OCI-LY1 (cell line): ENCODE measurements at regions not wholly inside any gene's neighbourhood (a gene's known extent, or its start where the extent isn't known, plus 50 kb on each side); places are given as distances from the start of the nearest gene placed in this dataset.

ENCODE experiments used
- H2AFZ ChIP-seq: fragments of 200-600 bp; sonication (generic), shearing (Covaris generic); 2 replicates; pipeline ENCODE4 v1.6.0; 2014; ENCODE audit warnings: antibody characterized with exemption, mild to moderate bottlenecking, low read length
- H3F3A ChIP-seq: fragments of 200-600 bp; sonication (generic), shearing (Covaris generic); 2 replicates; pipeline ENCODE4 v1.6.0; 2014; ENCODE audit warnings: mild to moderate bottlenecking, antibody characterized with exemption, low read length, moderate library complexity; ENCODE audit not compliant: insufficient read depth
- H3K27ac ChIP-seq: fragments of 200-600 bp; sonication (generic); 2 replicates; pipeline ENCODE4 v1.5.1; 2014; ENCODE audit warnings: low read length, mixed run types, mild to moderate bottlenecking, low read depth; ENCODE audit not compliant: poor library complexity, severe bottlenecking
- H3K27me3 ChIP-seq: fragments of 200-600 bp; sonication (generic); 2 replicates; pipeline ENCODE4 v1.6.0; 2014; ENCODE audit warnings: antibody characterized with exemption, mild to moderate bottlenecking, low read length, moderate library complexity; ENCODE audit not compliant: insufficient read depth
- H3K36me3 ChIP-seq: fragments of 200-600 bp; sonication (generic); 2 replicates; pipeline ENCODE4 v1.6.1; 2014; ENCODE audit warnings: mild to moderate bottlenecking, antibody characterized with exemption, low read length, moderate library complexity, mixed read lengths; ENCODE audit not compliant: insufficient read depth
- H3K4me1 ChIP-seq: fragments of 200-600 bp; sonication (generic); 2 replicates; pipeline ENCODE4 v1.5.1; 2014; ENCODE audit warnings: mild to moderate bottlenecking, low read length, moderate library complexity; ENCODE audit not compliant: insufficient read depth, severe bottlenecking
- H3K4me2 ChIP-seq: fragments of 200-600 bp; sonication (generic), shearing (Covaris generic); 2 replicates; pipeline ENCODE4 v1.6.1; 2014; ENCODE audit warnings: low read length
- H3K4me3 ChIP-seq: fragments of 200-600 bp; sonication (generic); 2 replicates; pipeline ENCODE4 v1.5.1; 2014; ENCODE audit warnings: low read length, low read depth, mild to moderate bottlenecking, mixed read lengths; ENCODE audit not compliant: poor library complexity, severe bottlenecking
- H3K79me2 ChIP-seq: fragments of 200-600 bp; shearing (Covaris generic); 2 replicates; pipeline ENCODE4 v1.6.1; 2016; ENCODE audit warnings: mixed run types, low read length, mixed read lengths; ENCODE audit not compliant: insufficient read depth
- H3K9ac ChIP-seq: fragments of 200-600 bp; sonication (generic), shearing (Covaris generic); 2 replicates; pipeline ENCODE4 v1.6.1; 2014; ENCODE audit warnings: mild to moderate bottlenecking, low read length, mixed read lengths
- H3K9me2 ChIP-seq: fragments of 200-600 bp; sonication (generic), shearing (Covaris generic); 2 replicates; pipeline ENCODE4 v1.6.1; 2014; ENCODE audit warnings: low read depth, mild to moderate bottlenecking, low read length, mixed read lengths
- H3K9me3 ChIP-seq: fragments of 200-600 bp; shearing (Covaris generic); 2 replicates; pipeline ENCODE4 v1.6.1; 2014; ENCODE audit warnings: low read length, mixed read lengths
- H4K20me1 ChIP-seq: fragments of 200-600 bp; sonication (generic), shearing (Covaris generic); 2 replicates; pipeline ENCODE4 v1.6.0; 2016; ENCODE audit warnings: mild to moderate bottlenecking, low read length; ENCODE audit not compliant: insufficient read depth
- EZH2 ChIP-seq: fragments of 200-600 bp; sonication (generic), shearing (Covaris generic); IDR thresholded peaks from 2 replicates; pipeline ENCODE4 v1.8.0; 2017; ENCODE audit warnings: borderline replicate concordance, mixed run types, mild to moderate bottlenecking, antibody characterized with exemption, low read length, moderate library complexity, mixed read lengths
- TF ChIP-seq, protein P1 (sequence below): fragments of 200-600 bp; sonication (generic), shearing (Covaris generic); IDR thresholded peaks from 2 replicates; pipeline ENCODE4 v1.5.1; 2017; ENCODE audit warnings: mild to moderate bottlenecking, antibody characterized with exemption, low read length, moderate library complexity, mixed read lengths

DNA sequence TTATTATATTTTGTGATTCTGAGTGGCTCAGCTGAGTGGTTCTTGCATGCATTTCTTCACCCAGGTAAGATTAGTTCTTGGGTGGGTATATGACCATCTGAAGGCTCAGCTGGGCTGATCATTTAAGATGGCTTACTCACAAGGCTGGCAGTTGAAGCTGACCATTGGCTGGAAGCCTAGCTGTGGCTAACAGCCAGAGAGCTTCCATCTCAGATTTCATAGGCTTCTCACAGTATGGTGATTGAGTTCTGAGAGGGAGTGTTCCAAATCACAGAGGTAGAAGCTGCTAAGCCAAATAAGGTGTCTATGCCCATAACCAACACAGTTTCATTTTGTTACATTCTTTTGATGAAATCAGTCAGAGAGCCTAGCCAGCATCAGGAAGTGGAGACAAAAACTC lies 117.4 kb upstream of the RPRM start:
- Histone ChIP-seq H3F3A (no peaks in the 10 kb centered on the region), H3K9me2 (0 out of 2 replicates have a peak, but pooled peaks cover 3% of the 10 kb centered on the region), H3K79me2 (no peaks in the 10 kb centered on the region), H3K27me3 (no peaks in the 10 kb centered on the region), H3K4me1 (no peaks in the 10 kb centered on the region), H3K9me3 (no peaks in the 10 kb centered on the region), H3K36me3 (no peaks in the 10 kb centered on the region), H4K20me1 (no peaks in the 10 kb centered on the region), H3K4me2 (no peak overlapping the region), H2AFZ (no peak overlapping the region), H3K9ac (no peak overlapping the region), H3K4me3 (no peak overlapping the region), H3K27ac (no peak overlapping the region)
- TF ChIP-seq EZH2, result no peak
- TF ChIP-seq, protein P1, sequence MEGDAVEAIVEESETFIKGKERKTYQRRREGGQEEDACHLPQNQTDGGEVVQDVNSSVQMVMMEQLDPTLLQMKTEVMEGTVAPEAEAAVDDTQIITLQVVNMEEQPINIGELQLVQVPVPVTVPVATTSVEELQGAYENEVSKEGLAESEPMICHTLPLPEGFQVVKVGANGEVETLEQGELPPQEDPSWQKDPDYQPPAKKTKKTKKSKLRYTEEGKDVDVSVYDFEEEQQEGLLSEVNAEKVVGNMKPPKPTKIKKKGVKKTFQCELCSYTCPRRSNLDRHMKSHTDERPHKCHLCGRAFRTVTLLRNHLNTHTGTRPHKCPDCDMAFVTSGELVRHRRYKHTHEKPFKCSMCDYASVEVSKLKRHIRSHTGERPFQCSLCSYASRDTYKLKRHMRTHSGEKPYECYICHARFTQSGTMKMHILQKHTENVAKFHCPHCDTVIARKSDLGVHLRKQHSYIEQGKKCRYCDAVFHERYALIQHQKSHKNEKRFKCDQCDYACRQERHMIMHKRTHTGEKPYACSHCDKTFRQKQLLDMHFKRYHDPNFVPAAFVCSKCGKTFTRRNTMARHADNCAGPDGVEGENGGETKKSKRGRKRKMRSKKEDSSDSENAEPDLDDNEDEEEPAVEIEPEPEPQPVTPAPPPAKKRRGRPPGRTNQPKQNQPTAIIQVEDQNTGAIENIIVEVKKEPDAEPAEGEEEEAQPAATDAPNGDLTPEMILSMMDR, result no peak

GRCh38 chr2:153601812-153602211 lies 123.2 kb upstream of the RPRM start:
- Histone ChIP-seq H3K36me3 (no peaks in the 10 kb centered on the region), H3K4me2 (no peak overlapping the region), H3K9me2 (no peaks in the 10 kb centered on the region), H3K79me2 (no peaks in the 10 kb centered on the region), H2AFZ (no peak overlapping the region), H4K20me1 (no peaks in the 10 kb centered on the region), H3K27me3 (no peaks in the 10 kb centered on the region), H3K9ac (no peak overlapping the region), H3K27ac (no peak overlapping the region), H3K4me1 (no peaks in the 10 kb centered on the region), H3K9me3 (no peaks in the 10 kb centered on the region), H3K4me3 (no peak overlapping the region), H3F3A (no peaks in the 10 kb centered on the region)
- TF ChIP-seq EZH2, result no peak
- TF ChIP-seq, protein P1, result no peak

DNA sequence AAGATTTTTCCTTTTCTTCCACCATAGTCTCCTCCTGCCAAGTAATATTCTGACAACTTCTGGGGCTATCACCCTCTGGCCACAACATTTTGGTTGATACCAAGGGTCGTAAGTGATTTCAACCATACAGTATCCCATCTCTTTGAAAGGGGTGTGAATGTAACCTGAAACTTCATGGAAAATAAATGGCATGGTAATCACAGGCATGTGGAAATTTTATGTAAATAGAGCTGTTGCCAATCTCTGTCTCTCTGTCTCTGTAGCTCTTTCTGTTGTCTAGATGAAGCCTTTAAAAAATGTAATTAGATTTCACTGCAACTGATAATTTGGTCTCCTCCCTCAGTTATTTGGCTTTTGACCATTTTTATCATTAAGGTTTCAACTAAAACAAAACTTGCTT lies 125.6 kb upstream of the RPRM start:
- Histone ChIP-seq H3K9me3 (no peaks in the 10 kb centered on the region), H3K27me3 (no peaks in the 10 kb centered on the region), H3K4me1 (no peaks in the 10 kb centered on the region), H3K79me2 (no peaks in the 10 kb centered on the region), H3K9ac (no peak overlapping the region), H4K20me1 (no peaks in the 10 kb centered on the region), H3K4me3 (no peak overlapping the region), H3K9me2 (no peaks in the 10 kb centered on the region), H2AFZ (no peak overlapping the region), H3K27ac (no peak overlapping the region), H3K36me3 (no peaks in the 10 kb centered on the region), H3F3A (no peaks in the 10 kb centered on the region), H3K4me2 (no peak overlapping the region)
- TF ChIP-seq, protein P1, result no peak
- TF ChIP-seq EZH2, result no peak
